Activated CD8-positive, alpha-beta memory T cell treated with anti-CD3 and anti-CD28 coated beads, Interleukin-2, amount 50 U/mL, for 48 hours (primary cell): ENCODE measurements at regions not wholly inside any gene's neighbourhood (a gene's known extent, or its start where the extent isn't known, plus 50 kb on each side); places are given as distances from the start of the nearest gene placed in this dataset.

Experiments
- DNase-seq: peaks from one replicate; pipeline ENCODE4 v3.0.0-alpha.2; 2020

DNA sequence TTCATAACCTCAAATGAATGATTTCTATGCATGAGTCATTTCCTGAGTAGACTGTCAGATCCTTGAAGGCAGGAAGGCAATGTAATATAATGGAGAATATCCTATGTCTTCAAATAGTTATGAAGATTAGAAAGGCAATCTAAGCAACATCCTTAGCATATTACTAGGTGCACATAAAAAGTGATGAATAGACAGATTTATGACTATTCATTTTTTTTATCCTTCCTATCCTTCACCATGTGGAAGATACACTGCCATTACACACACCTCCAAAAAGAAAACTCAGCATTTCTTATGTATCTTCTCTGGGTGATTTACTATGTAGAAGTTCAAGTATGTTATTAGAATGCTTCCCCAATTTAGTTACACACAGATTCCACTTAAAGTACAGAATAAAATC, 126.4 kb upstream of the MAF start:
- DNase-seq: no peak

DNA sequence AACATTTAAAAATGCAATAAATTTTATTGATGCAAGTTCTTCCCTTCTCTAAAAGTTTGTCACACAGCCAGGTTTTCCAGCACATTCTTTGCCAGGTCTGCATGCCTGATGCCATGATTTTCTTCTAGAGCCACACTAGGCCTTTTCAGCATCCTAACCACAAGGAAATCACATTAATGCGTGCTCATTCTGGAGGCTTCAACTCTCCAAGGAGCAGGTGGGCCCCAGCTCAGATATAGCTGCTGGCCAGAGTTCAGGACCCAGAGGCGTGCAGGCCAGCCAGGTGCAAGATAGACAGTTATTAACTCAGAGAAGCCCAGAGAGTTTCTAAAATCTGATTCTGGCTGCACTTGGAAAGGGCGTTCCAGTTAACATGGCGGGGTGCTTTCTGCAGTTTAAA, 124.5 kb upstream of the MAF start:
- DNase-seq: no peak

DNA sequence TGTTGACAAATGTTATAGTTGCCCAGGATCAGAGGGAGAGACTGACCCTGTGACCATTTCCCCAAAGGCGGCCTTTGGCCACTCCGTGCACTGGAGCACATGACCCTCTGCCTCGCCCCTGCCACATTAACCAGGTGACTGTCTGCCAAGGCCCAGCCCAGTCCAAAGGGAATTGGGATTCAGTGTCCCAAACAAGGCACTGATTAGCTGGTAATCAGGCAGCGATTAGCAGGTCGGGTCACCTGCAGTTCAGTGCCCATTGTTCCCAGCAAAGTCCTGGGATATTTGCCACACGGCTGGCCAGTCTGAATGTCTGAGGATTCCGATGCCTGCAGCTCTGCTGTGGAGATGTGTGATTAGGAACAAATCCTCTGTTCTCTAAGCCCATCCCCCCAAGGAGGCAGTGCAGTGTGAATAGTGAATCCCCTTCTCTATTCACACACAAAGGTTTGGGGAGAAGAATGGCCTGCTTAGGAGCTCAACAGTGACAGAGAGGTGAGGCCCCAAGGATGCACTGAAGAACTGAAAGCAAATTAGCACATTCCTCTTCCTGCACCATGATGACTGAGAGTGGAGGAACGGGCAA, 123.1 kb upstream of the MAF start:
- no peak for DNase-seq

DNA sequence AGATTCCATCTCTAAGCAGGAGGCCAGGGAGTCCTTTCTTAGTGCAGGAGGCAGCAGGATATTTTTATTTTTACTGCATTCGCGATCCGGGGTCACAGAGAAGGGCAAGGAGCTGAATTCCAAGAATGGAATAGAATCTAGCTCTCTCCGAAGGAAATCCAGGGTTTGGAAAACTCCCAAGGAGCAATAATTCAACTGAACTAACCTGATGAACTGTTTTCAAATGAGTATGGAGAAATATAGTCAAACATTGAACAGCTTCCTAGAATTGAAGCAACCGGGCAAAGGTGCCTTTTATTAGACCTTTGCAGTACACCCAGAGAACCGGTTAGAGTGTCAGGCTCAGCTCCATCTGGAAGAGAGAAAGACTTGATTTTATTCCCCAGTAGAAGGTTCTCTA, 120.7 kb upstream of the MAF start:
- DNase-seq: no peak

DNA sequence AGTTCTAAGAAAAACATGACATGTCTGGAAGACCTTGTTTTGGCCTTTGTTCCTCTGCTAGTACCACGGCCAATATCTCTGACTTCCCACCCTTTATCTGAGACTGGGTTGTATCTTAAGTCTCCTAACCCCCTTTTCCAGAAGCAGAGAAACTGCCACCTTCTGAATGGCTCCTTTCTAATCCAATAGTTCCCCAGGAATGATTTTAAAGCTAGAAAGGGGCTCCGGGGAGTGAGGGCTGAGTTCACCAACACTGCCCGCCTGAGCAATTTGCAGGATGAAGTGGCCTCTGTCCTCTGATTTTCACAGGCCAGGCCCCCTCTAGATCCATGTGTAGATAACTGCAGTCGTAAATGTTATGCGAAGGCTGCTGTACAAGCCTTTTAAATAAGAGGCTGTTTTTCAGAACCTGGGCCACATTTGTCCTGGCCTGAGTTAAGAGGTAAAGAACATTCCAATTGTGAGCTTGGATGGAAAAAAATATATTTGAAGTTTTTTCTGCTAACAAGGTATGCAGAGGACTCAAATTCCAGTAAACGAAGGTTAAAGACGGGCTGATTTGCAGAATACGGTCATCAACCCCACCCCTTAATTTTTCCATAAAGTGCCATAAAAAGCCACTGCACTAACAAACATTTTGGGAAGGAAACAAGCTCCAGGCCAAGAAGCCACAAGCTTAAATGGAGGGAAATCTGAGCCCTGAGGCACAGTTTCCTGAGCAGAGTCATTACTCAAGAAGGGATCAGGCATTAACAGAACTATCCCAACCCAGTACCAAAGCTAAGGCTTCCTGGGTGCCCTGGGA, 117.0 kb upstream of the MAF start:
- DNase-seq: no peak

DNA sequence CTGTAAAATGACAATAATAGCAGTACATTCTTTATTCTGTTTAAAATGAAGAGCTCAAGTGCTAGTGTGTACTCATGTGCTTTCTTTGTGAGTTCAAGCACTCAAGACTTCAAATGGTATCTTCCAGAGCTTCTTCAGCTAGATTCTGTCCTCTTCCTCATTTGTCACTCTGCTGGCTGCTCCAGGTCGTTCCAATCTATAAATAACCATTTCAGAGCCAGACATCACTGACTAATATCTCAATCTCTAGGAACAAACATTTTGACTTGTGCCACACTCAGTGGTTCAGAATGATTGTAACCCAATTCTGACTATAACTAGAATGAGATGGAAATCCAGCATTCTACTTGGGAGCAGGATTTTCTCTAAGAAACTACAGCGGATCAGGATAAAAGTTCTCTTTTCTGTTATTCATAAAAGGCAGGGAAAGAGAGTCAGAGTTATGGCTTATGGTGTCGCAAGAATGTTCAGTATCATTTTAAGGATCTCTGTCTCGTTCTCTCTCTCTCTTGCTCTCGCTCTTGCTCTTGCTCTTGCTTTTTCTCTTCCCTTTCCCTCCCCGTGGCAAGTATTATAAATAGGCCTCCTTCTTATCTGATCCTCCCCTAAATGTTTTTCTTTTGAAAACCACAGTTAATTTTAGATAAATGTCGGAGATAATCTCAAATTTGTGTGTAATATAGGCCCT, 116.3 kb upstream of the MAF start:
- no peak for DNase-seq

DNA sequence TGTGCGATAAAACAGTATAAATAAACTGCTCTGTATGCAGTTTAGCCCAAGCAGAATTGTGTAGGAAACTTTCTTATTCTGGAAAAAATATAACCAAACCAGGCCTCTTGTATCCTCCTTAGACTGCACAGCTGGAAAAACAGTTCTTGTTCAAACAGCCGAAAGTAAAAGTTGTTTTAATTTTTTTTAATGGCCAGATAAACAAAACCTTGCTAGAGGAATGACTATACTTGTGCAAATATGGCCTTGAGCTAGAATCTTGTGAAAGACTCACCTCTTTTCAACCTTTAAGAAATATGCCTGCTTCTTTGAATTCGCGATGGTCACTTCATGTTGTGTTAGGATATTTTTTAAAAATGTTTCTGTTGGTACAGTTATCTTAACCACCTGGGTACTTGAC, 114.5 kb upstream of the MAF start:
- no peak for DNase-seq

DNA sequence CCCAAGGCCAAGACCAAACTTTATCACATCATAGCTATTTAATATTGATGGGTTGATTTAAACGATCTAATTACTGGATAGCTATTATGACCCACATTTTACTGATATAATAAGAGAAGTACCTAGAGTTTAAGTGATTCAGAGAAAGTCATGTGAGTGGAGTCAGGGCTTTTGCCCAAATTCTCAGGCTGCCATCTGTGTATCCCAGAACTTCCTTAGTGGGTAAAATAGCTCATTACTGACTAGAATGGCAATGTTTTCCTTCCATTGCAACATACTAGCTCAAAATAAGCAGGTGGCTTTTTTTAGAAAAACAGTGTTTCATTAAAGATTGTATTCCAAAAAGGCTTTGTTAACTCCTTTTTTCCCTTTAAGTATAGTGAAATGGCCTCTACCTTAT, 113.9 kb upstream of the MAF start:
- no peak for DNase-seq

DNA sequence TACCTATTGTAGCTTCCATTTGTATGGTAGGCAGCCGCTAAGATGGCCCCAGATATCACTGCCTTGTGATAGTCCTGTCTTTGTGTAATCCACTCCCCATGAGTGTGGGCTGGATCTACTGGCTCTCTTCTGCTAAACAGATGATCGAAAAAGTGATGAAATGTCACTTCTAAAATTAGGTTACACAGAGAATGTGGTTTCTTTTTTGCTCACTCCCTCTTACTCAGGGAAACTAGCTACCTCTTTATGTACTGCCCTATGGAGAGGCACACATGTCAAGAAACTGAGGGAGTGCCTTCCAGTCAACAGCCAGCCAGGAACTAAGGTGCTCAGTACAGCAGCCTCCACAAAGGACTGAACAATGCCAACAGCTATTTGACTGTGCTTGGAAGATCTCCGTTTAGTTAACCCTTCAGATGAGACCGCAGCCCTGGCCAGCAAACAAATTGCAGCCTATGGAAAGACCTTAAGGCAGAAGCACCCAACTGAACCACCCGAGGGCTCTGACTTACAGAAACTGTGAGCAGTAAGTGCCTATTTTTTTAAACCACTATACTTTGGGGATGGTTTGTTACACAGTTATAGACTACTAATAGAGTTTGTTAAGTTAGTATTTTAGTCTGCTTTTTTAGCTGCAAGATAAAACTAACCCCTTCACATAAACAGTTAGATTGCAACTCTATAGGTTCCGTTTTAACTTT, 113.2 kb upstream of the MAF start:
- no peak for DNase-seq

DNA sequence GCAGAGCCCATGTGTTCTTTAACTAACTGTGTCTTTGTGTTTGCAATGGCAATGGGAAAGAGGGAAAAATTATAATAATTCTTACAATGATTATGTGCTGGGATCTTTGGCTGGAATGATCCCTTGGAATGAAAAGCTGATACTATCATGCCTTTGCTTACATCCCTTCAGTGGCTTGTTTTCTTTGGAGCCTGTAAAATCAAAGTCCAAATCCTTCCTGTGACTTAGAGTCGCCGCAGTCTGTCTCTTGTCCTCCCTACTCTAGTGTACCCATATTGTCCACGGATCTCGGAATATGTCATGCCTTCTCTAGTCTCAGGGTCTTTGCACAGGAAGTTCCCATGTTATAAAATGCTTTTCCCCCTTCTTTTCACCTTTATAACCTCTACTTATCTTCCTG, 111.7 kb upstream of the MAF start:
- no peak for DNase-seq

DNA sequence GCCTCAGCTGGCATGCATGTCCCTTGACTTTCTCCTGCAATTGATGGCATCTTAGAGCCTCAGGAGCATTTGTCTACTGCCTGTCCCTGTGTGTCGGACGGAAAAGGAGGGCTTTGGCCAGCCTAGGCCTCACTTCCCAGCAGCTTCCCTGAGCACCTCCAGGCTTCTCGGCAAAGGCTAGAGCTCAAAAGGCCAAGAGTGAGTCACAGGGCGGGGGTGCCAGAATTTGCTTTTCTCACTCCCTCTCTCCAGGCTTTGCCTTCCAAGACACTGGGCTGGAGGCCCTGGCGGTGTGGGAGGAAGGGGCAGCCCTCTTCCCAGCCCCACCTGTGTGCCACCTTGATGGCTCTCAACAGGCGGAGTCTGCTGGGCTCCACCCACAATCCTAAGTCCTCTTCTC, 107.3 kb upstream of the MAF start:
- no peak for DNase-seq

DNA sequence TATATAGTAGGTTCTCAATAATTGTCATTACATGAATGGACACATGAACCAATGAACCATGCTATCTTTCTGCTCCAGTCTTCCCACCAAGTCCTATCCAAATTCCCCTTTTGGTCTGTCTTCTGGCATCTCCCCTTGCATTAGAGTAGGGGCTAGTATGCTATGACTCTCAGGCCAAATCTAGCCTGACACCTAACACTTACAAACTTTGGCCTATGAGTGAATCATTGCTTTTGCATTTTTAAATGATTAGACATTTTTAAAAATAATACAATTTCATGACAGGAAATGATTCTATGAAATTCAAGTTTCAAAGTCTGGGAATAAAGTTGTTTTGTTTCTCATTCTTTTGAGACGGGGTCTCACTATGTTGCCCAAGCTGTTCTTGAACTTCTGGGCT, 102.5 kb upstream of the MAF start:
- no peak for DNase-seq

DNA sequence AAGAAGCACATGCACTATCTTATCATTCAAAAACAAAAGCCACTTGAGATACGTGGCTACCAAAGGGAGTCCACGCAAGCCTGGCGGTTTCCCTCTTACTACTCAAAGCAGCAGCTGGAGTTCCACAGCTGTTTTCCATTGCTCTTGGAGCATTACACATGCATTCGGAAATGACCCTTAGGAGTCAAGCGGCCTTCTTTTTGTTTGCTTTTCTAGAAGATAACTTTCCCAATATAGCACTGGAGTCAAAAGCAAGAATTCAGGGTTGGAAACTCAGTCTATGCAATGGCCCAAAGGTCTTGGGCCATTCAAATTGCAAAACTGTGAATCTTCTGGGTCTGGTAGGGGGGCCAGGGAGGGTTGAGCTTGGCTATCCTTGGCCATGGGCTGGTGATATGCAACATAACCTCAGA, 97.8 kb upstream of the MAF start:
- no peak for DNase-seq

DNA sequence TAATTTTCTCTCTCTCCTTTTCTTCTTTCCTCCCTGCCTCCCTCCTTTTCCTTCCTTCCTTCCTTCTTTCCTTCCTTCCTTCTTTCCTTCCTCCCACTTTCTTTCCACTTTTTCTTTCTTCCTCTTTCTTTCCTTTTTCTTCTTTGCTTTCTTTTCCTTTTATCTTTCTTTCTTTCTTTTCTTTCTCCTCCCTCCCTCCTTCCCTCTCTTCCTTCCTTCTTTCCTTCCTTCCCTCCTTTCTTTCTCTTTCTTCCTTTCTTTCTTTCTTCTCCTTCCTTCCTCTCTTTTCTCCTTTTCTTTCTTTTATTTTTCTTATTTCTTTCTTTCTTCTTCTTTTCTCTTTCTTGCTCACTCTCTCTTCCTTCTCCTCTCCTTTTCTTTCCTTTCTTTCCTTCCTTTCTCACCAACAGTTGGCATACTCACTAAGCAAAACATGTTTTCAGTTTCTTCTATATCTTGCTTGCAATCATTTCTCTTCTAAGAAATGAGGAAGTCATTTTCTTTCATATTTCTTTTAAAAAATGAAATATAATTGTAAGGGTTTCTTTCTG, 97.1 kb upstream of the MAF start:
- DNase-seq: no peak

DNA sequence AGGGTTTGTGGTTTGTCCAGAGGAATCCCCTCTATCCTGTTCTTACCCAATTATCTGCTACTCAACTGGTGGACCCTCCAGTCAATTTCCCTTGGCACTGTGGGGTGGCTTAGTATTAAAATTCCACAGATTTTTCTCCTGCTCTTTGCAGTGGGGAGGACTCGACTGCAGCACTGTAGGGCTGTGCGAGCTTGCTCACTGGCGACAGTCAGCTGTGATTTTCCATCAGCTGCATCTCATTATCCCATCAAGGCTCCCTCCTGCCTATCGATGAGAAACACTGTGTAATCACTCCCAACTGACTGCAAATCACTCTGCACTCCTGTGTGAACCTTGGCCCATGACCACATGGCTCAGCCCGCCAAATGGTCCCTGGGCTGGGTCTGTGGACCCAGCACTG, 90.5 kb upstream of the MAF start:
- DNase-seq: no peak

DNA sequence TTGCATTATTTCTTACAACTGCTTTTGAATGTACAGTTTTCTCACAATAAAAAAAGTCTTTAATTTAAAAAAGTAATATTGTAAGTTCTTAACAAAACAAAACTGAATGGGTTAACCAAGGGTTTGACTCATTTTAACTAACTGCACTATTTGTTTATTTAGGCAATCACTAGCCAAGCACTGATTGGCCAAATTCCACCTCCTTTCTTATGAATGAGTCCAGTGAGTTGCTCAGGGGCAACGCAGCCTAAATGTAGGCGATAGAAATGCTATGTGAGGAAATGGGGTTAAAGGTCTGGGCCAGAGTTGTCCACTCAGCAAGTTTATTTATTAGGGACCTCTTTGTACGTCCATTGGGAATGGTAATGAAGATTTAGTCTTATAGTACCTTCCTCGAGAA, 89.6 kb upstream of the MAF start:
- no peak for DNase-seq

DNA sequence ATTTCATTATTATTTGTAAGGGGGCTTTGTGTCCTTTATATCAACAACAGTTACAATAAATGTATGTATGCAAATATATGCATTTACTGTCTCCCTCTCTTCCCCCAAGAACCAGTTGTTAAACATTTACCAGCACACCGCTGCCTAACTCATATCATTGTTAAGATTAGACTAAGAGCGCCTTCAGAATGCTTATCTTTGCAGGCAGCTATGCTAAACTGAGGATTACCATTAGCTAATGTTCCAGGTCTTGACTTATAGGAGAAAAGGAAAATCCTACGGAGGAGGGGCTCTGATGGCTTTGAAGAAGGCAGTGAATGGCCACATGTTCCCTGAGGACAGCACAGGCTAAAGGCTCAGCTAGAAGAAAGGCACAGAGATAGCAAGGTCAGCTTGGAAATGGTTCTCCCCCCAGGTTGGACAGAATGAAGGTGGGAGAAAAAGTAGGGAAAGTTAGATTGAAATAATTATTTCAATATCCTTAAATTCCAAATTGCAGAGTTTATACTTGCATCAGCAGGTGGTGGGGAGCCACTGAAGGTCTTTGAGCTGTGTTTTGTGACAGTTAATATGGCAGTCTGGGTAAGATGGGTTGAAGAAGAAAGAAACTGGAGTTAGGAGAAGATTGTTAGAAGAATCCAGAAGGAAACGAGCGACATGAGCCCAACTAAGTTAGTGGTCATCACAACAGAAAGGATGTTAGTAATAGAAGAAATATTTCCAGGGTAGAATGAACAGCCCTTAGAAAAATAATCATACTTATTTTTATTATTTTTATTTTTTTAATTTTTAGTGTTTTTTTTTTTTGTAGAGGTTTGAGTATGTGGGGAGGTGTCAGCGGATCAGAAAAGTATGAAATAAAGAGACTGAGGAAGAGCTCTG, 87.0 kb upstream of the MAF start:
- DNase-seq: no peak

DNA sequence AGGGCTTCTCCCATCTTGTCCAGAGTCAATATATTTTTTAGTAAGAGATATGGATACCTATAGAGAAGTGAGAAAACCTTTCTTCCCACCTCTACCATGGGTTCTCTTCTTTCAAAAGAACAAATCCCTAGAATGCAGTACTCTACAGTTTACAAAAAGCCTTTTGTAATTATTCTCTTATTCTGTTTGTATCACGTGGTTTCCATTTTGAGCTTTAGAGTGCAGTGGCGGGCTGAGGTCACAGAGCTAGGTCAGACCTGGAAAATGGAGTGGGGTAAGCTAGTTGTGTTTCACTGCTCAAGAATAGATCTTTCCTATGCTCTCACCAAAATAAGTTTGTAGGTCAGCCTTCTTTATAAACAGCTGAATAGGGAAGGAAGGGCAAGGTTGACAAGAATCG, 85.3 kb upstream of the MAF start:
- no peak for DNase-seq

DNA sequence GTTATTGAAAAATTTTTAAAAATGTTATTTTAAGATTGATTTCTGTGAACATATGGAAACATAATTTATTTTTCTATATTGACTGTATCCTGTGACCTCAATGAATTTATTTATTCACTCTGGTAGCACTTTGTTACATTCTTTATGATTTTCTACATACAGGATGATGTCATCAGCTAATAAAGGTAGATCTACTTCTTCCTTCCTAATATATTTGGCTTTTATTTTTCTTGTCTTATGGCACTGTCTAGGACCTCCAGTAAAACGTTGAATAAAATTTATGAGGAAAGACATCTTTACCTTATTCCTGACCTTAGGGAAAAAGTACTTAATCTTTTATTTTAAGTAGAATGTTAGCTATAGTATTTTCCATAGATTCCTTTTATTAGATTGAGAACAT, 78.8 kb upstream of the MAF start:
- no peak for DNase-seq

DNA sequence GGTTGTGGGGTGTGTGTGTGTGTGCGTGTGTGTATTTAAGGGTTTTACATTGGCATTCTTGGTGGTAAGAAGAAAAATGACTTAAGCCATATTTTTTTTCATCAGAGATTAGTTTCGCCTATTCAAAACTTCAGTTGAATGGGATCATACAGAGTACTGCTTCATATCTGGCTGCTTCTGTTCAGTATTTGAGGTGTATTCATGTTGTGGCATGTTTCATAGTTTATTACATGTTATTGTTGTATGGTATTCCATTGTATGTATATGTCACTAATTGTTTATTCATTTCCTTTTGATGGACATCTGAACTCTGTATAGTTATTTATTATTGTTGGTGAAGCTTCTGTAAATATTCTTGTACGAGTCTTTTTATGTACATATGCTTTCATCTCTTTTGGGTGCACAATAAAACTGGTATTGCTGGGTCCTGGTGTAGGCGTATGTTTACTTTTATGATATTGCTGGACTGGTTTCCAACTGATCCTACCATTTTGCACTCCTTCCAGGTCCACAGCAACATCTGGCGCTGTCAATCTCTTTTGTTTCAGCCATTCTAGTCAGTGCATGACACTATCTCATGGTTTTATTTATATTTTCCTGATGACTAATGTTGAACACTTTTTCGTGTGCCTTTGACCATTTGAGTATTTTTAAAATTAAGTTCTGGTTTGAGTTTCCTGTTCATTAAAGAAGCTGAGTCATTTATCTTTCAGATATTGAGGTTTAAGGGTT, 77.4 kb upstream of the MAF start:
- DNase-seq: no peak

DNA sequence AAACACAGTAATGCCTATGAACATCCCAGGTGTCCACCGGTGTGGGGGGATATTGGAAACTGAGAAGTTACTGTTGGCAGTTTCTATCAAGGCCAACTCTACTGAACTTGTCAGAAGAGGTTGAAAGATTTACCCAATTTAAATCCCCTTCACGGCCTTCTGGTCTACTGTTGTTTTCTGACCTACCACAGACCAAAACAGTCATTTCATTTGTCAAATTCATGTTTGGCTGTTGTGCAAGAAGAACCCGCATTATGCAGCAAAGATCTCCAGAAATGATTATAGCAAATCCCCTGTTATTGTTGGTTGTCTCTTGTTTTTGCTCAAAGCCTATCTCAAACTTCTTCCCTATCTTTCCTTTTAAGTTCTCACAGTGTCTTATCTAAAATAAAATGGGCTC, 73.1 kb upstream of the MAF start:
- DNase-seq: no peak

DNA sequence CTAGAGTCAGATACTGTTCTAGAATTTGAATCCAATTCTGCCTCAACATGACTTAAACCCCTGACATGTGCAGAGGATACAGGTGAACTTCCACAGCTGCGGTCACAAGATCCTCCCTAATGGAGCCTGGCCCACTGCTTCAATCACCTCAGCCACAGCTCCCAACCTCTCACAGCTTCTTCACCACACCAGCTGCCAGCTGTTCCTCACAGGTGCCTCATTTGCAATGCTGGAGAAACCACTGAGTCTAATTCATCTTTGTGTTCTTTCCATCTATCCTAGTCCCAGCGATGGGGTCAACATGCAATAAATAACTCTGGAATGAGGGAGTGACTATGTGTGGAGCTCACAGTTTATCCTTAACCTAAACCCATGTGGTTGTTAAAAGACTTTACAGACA, 72.0 kb upstream of the MAF start:
- DNase-seq: no peak
